H9 (cell line): ENCODE measurements at regions not wholly inside any gene's neighbourhood (a gene's known extent, or its start where the extent isn't known, plus 50 kb on each side); places are given as distances from the start of the nearest gene placed in this dataset.

ENCODE experiments used
- DNase-seq: peaks from one replicate; pipeline ENCODE4 v3.0.0-alpha.2; 2017
- H2AFZ ChIP-seq: one replicate; pipeline ENCODE4 v1.6.1; 2013; ENCODE audit warnings: mild to moderate bottlenecking, low read length, control low read depth, moderate library complexity
- H2AK5ac ChIP-seq: 2 replicates; pipeline ENCODE4 v1.6.1; 2013; ENCODE audit warnings: low read length, control low read depth, mixed read lengths; ENCODE audit not compliant: insufficient read length
- H2BK120ac ChIP-seq: one replicate; pipeline ENCODE4 v1.6.1; 2013; ENCODE audit warnings: low read depth, mild to moderate bottlenecking, low read length, control low read depth, inconsistent platforms; ENCODE audit not compliant: poor library complexity, severe bottlenecking
- H2BK12ac ChIP-seq: 2 replicates; pipeline ENCODE4 v1.6.1; 2013; ENCODE audit warnings: low read length, control low read depth, mixed read lengths, low read depth; ENCODE audit not compliant: insufficient read length
- H2BK15ac ChIP-seq: 2 replicates; pipeline ENCODE4 v1.6.1; 2013; ENCODE audit warnings: low read depth, low read length, control low read depth
- H2BK20ac ChIP-seq: one replicate; pipeline ENCODE4 v1.6.1; 2013; ENCODE audit warnings: low read depth, mild to moderate bottlenecking, low read length, control low read depth, inconsistent platforms; ENCODE audit not compliant: poor library complexity, severe bottlenecking
- H2BK5ac ChIP-seq: 2 replicates; pipeline ENCODE4 v1.6.1; 2013; ENCODE audit warnings: low read length, control low read depth, mixed read lengths; ENCODE audit not compliant: insufficient read length
- H3K14ac ChIP-seq: 2 replicates; pipeline ENCODE4 v1.6.1; 2013; ENCODE audit warnings: low read length, control low read depth; ENCODE audit not compliant: insufficient read depth
- H3K18ac ChIP-seq: 2 replicates; pipeline ENCODE4 v1.6.1; 2013; ENCODE audit warnings: low read depth, mild to moderate bottlenecking, mixed read lengths, low read length, control low read depth; ENCODE audit not compliant: insufficient read length
- H3K23ac ChIP-seq: 2 replicates; pipeline ENCODE4 v1.6.1; 2013; ENCODE audit warnings: low read length, control low read depth, mixed read lengths, low read depth; ENCODE audit not compliant: insufficient read length
- H3K23me2 ChIP-seq: 2 replicates; pipeline ENCODE4 v1.6.1; 2013; ENCODE audit warnings: low read depth, mild to moderate bottlenecking, mixed read lengths, low read length, control low read depth; ENCODE audit not compliant: insufficient read length, poor library complexity, severe bottlenecking
- H3K27ac ChIP-seq: 2 replicates; pipeline ENCODE4 v1.5.1; 2013; ENCODE audit warnings: low read length, control low read depth, mixed read lengths, low read depth; ENCODE audit not compliant: insufficient read length
- H3K27me3 ChIP-seq: 2 replicates; pipeline ENCODE4 v1.6.1; 2013; ENCODE audit warnings: low read length, control low read depth, inconsistent platforms; ENCODE audit not compliant: insufficient read depth
- H3K4ac ChIP-seq: 2 replicates; pipeline ENCODE4 v1.6.1; 2013; ENCODE audit warnings: low read depth, mild to moderate bottlenecking, control low read depth, inconsistent platforms, low read length, moderate library complexity
- H3K4me1 ChIP-seq: 2 replicates; pipeline ENCODE4 v1.6.1; 2013; ENCODE audit warnings: low read length, control low read depth, inconsistent platforms; ENCODE audit not compliant: insufficient read depth
- H3K4me2 ChIP-seq: 2 replicates; pipeline ENCODE4 v1.6.1; 2013; ENCODE audit warnings: low read length, control low read depth, mixed read lengths; ENCODE audit not compliant: insufficient read length, insufficient read depth
- H3K56ac ChIP-seq: 2 replicates; pipeline ENCODE4 v1.6.1; 2013; ENCODE audit warnings: low read depth, mild to moderate bottlenecking, mixed read lengths, low read length, control low read depth; ENCODE audit not compliant: insufficient read length
- H3K79me1 ChIP-seq: 2 replicates; pipeline ENCODE4 v1.6.1; 2013; ENCODE audit warnings: low read depth, mild to moderate bottlenecking, moderate library complexity, low read length, control low read depth, inconsistent platforms; ENCODE audit not compliant: insufficient read depth, poor library complexity, severe bottlenecking
- H3K79me2 ChIP-seq: 2 replicates; pipeline ENCODE4 v1.6.1; 2013; ENCODE audit warnings: low read length, control low read depth, inconsistent platforms; ENCODE audit not compliant: insufficient read depth
- H3K9ac ChIP-seq: 2 replicates; pipeline ENCODE4 v1.6.1; 2013; ENCODE audit warnings: low read length, control low read depth, mixed read lengths; ENCODE audit not compliant: insufficient read length; ENCODE audit errors: extremely low read depth
- H3K9me3 ChIP-seq: one replicate; pipeline ENCODE4 v1.6.1; 2013; ENCODE audit warnings: low read depth, low read length, inconsistent platforms; ENCODE audit not compliant: control insufficient read depth
- H3T11ph ChIP-seq: one replicate; pipeline ENCODE4 v1.6.1; 2013; ENCODE audit warnings: mild to moderate bottlenecking, low read length, control low read depth, inconsistent platforms
- H4K20me1 ChIP-seq: one replicate; pipeline ENCODE4 v1.6.1; 2013; ENCODE audit not compliant: control insufficient read depth, insufficient read length, insufficient read depth
- H4K5ac ChIP-seq: 2 replicates; pipeline ENCODE4 v1.6.1; 2013; ENCODE audit warnings: low read depth, mild to moderate bottlenecking, mixed read lengths, low read length, control low read depth; ENCODE audit not compliant: insufficient read length
- H4K8ac ChIP-seq: replicated peaks from 2 replicates; pipeline ENCODE4 v1.6.1; 2013; ENCODE audit warnings: low read length, control low read depth, mixed read lengths, low read depth; ENCODE audit not compliant: insufficient read length
- H4K91ac ChIP-seq: 2 replicates; pipeline ENCODE4 v1.6.1; 2013; ENCODE audit warnings: low read depth, mild to moderate bottlenecking, moderate library complexity, mixed read lengths, low read length, control low read depth; ENCODE audit not compliant: insufficient read length
- H3K27ac Mint-ChIP-seq, 3 experiments: 2 replicates in 2 of 3; 3 replicates in 1 of 3; pipeline ENCODE4 v1.8.0; 2020 to 2021; ENCODE audit warnings: mixed read lengths in 3 of 3, mild to moderate bottlenecking in 1 of 3, moderate library complexity in 1 of 3
- H3K27me3 Mint-ChIP-seq: 2 replicates; pipeline ENCODE4 v1.8.0; 2021; ENCODE audit warnings: low read depth, mild to moderate bottlenecking, moderate library complexity, mixed read lengths
- H3K36me3 Mint-ChIP-seq, 3 experiments: 2 replicates in 2 of 3; 3 replicates in 1 of 3; pipeline ENCODE4 v1.8.0; 2020 to 2021; ENCODE audit warnings: low read depth in 3 of 3, mixed read lengths in 3 of 3; ENCODE audit not compliant: insufficient read depth in 1 of 3
- H3K4me1 Mint-ChIP-seq, 2 experiments: 2 replicates each; pipeline ENCODE4 v1.8.0; 2020; ENCODE audit warnings: mixed read lengths in 2 of 2
- H3K4me3 Mint-ChIP-seq, 2 experiments: 2 replicates in 1 of 2; 3 replicates in 1 of 2; pipeline ENCODE4 v1.8.0; 2020 to 2021; ENCODE audit warnings: mild to moderate bottlenecking in 2 of 2, mixed read lengths in 2 of 2, moderate library complexity in 1 of 2
- H3K9me3 Mint-ChIP-seq, 2 experiments: 2 replicates in 1 of 2; 3 replicates in 1 of 2; pipeline ENCODE4 v1.8.0; 2020; ENCODE audit warnings: mild to moderate bottlenecking in 2 of 2, mixed read lengths in 2 of 2, moderate library complexity in 1 of 2
- CTCF ChIP-seq: fragments of 200-600 bp; sonication (generic); conservative IDR thresholded peaks from 3 replicates; pipeline ENCODE4 v1.8.0; 2021; ENCODE audit warnings: antibody characterized with exemption, mild to moderate bottlenecking
- WGBS: extraction: QIAGEN DNeasy Blood & Tissue Kit; methylation state at CpG from one replicate; pipeline ENCODE4 v1.1.7; 2013; ENCODE audit warnings: missing lambda C conversion rate, low lambda C conversion rate, mixed read lengths; ENCODE audit not compliant: insufficient read length; ENCODE audit errors: extremely low coverage; 5-methylcytosine and 5-hydroxymethylcytosine counted together

GRCh38 chr5:2190549-2190948 lies 307.8 kb upstream of the IRX4 start:
- Histone ChIP-seq H3K23me2 (no peaks in the 10 kb centered on the region), H4K8ac (no peak overlapping the region), H3K4me2 (no peak overlapping the region), H3K56ac (no peak overlapping the region), H3K9ac (no peak overlapping the region), H2BK12ac (no peak overlapping the region), H3K18ac (no peak overlapping the region), H3K27me3 (no peaks in the 10 kb centered on the region), H3T11ph (no peak overlapping the region), H3K4ac (no peak overlapping the region), H4K91ac (no peak overlapping the region), H2BK120ac (no peak overlapping the region), H3K4me1 (no peaks in the 10 kb centered on the region), H2AFZ (no peak overlapping the region), H4K5ac (no peak overlapping the region), H2BK20ac (no peak overlapping the region), H3K14ac (no peak overlapping the region; the same call in 1 of the 2 replicates), H3K79me2 (no peaks in the 10 kb centered on the region), H2BK5ac (no peak overlapping the region), H3K23ac (no peak overlapping the region), H2BK15ac (no peak overlapping the region), H3K27ac (no peak overlapping the region), H4K20me1 (no peaks in the 10 kb centered on the region), H3K9me3 (peaks cover 5% of the 10 kb centered on the region), H3K79me1 (no peaks in the 10 kb centered on the region), H2AK5ac (no peak overlapping the region)
- WGBS: no CpG with 5 or more reads among the region's 9 CpGs
- no peak for DNase-seq
- no peaks in the 10 kb centered on the region; the same call in 1 of the 2 replicates for H3K27me3 Mint-ChIP-seq
- peaks cover 1 to 9% (median 6%) of the 10 kb centered on the region in 3 experiments; a peak in 6 of 7 replicates for H3K36me3 Mint-ChIP-seq
- no peaks in the 10 kb centered on the region for H3K4me1 Mint-ChIP-seq
- TF ChIP-seq CTCF: no peak
- H3K4me3 Mint-ChIP-seq: no peak overlapping the region
- peaks cover 10 to 12% of the 10 kb centered on the region in 2 experiments; a peak in 4 of 5 replicates for H3K9me3 Mint-ChIP-seq
- no peak overlapping the region for H3K27ac Mint-ChIP-seq
